Thymus (tissue), 11 donors: ENCODE measurements at regions not wholly inside any gene's neighbourhood (a gene's known extent, or its start where the extent isn't known, plus 50 kb on each side); places are given as distances from the start of the nearest gene placed in this dataset.
"Not testable (repeated sequence)": the region's sequence is repeated elsewhere in the genome, so short reads cannot be mapped to it uniquely, and the experiment has no call there.

Source experiments
- DNase-seq, 9 donors: peaks; one replicate each; pipeline ENCODE4 v3.0.0-alpha.2; 2013; ENCODE audit warnings: low spot score in 9 of 9, low read depth in 6 of 9, missing footprints in 1 of 9
- H3K27ac ChIP-seq, 2 donors: one replicate each; pipeline ENCODE4 v1.5.1; 2013; ENCODE audit warnings: control low read depth in 1 of 2, low read depth in 1 of 2, low read length in 1 of 2, mild to moderate bottlenecking in 1 of 2, moderate library complexity in 1 of 2
- H3K27me3 ChIP-seq, 2 donors: one replicate each; pipeline ENCODE4 v1.5.1; 2013; ENCODE audit warnings: low read length in 1 of 2; ENCODE audit not compliant: control insufficient read depth in 2 of 2, insufficient read depth in 1 of 2
- H3K36me3 ChIP-seq, 2 donors: one replicate each; pipeline ENCODE4 v1.5.1; 2013; ENCODE audit warnings: low read length in 1 of 2, mild to moderate bottlenecking in 1 of 2, moderate library complexity in 1 of 2; ENCODE audit not compliant: control insufficient read depth in 2 of 2, insufficient read depth in 2 of 2
- H3K4me1 ChIP-seq, 2 donors: one replicate each; pipeline ENCODE4 v1.5.1; 2013; ENCODE audit warnings: low read length in 2 of 2; ENCODE audit not compliant: control insufficient read depth in 2 of 2, insufficient read depth in 2 of 2
- H3K4me3 ChIP-seq, 2 donors: one replicate each; pipeline ENCODE4 v1.5.1; 2013; ENCODE audit warnings: low read length in 2 of 2, control low read depth in 1 of 2, mild to moderate bottlenecking in 1 of 2
- H3K9me3 ChIP-seq, 2 donors: one replicate each; pipeline ENCODE4 v1.5.1; 2013; ENCODE audit warnings: low read length in 1 of 2, mild to moderate bottlenecking in 1 of 2; ENCODE audit not compliant: control insufficient read depth in 2 of 2, insufficient read depth in 1 of 2
- WGBS: extraction: QIAGEN DNeasy Blood & Tissue Kit; methylation state at CpG from one replicate; pipeline ENCODE4 v1.1.7; 2013; 5-methylcytosine and 5-hydroxymethylcytosine counted together
- donor health status: healthy.

GRCh38 chr9:117828466-117828865 lies 124.3 kb downstream of the TLR4 start:
- DNase-seq, result no peak
- Histone ChIP-seq H3K36me3 (no peaks in the 10 kb centered on the region), H3K27ac (no peak overlapping the region), H3K9me3 (no peaks in the 10 kb centered on the region), H3K4me3 (no peak overlapping the region), H3K4me1 (peaks cover 3 to 6% of the 10 kb centered on the region in 2 donors), H3K27me3 (peaks cover 0 to 12% of the 10 kb centered on the region in 2 donors)

GRCh38 chr9:117835798-117836197 lies 131.6 kb downstream of the TLR4 start:
- no peak for DNase-seq
- WGBS, result 96% methylated on average over 1 of the region's 1 CpG

GRCh38 chr9:117839862-117840261 lies 135.7 kb downstream of the TLR4 start:
- no peaks in the 10 kb centered on the region for H3K9me3 ChIP-seq
- DNase-seq, result no peak
- WGBS, result 93% methylated on average over 2 of the region's 2 CpGs
- no peaks in the 10 kb centered on the region for H3K4me1 ChIP-seq
- no peaks in the 10 kb centered on the region for H3K36me3 ChIP-seq
- no peaks in the 10 kb centered on the region for H3K27me3 ChIP-seq
- H3K27ac ChIP-seq, result no peak overlapping the region
- no peak overlapping the region for H3K4me3 ChIP-seq

More at GRCh38 chr9:117835798-117836197, 131.6 kb downstream of the TLR4 start:
- Histone ChIP-seq H3K9me3 (no peaks in the 10 kb centered on the region), H3K27me3 (no peaks in the 10 kb centered on the region), H3K4me1 (no peaks in the 10 kb centered on the region), H3K36me3 (no peaks in the 10 kb centered on the region), H3K4me3 (no peak overlapping the region), H3K27ac (no peak overlapping the region)

GRCh38 chr9:117851836-117852461 lies 147.7 kb downstream of the TLR4 start:
- H3K9me3 ChIP-seq, DNase-seq, H3K27me3 ChIP-seq, H3K4me3 ChIP-seq, H3K4me1 ChIP-seq, H3K27ac ChIP-seq, H3K36me3 ChIP-seq: not testable (repeated sequence)
- WGBS, result 89% methylated on average over 38 of the region's 38 CpGs

- WGBS, result 76% methylated on average over 4 of the region's 4 CpGs
- H3K4me1 ChIP-seq, result no peaks in the 10 kb centered on the region
These were observed 154.4 kb downstream of the TLR4 start for GRCh38 chr9:117858561-117858960.

GRCh38 chr9:117860849-117861248 lies 156.6 kb downstream of the TLR4 start:
- Histone ChIP-seq H3K4me1 (no peaks in the 10 kb centered on the region), H3K4me3 (no peak overlapping the region), H3K27me3 (no peaks in the 10 kb centered on the region), H3K9me3 (no peaks in the 10 kb centered on the region), H3K36me3 (no peaks in the 10 kb centered on the region), H3K27ac (no peak overlapping the region)
- DNase-seq, result no peak
- 92% methylated on average over 1 of the region's 1 CpG for WGBS

More at GRCh38 chr9:117858561-117858960, 154.4 kb downstream of the TLR4 start:
- no peak overlapping the region for H3K4me3 ChIP-seq
- no peak overlapping the region for H3K27ac ChIP-seq
- no peak for DNase-seq
- H3K36me3 ChIP-seq, result no peaks in the 10 kb centered on the region
- no peaks in the 10 kb centered on the region for H3K9me3 ChIP-seq
- H3K27me3 ChIP-seq, result no peaks in the 10 kb centered on the region

- DNase-seq, result no peak
- Histone ChIP-seq H3K9me3 (no peaks in the 10 kb centered on the region), H3K27me3 (no peaks in the 10 kb centered on the region), H3K36me3 (no peaks in the 10 kb centered on the region), H3K4me3 (no peak overlapping the region), H3K27ac (no peak overlapping the region), H3K4me1 (no peaks in the 10 kb centered on the region)
- 74% methylated on average over 6 of the region's 6 CpGs for WGBS
These were observed 160.3 kb downstream of the TLR4 start for GRCh38 chr9:117864385-117865057.

- Histone ChIP-seq H3K4me3 (no peak overlapping the region), H3K27ac (no peak overlapping the region), H3K27me3 (no peaks in the 10 kb centered on the region), H3K4me1 (no peaks in the 10 kb centered on the region), H3K36me3 (no peaks in the 10 kb centered on the region), H3K9me3 (no peaks in the 10 kb centered on the region)
- WGBS, result 88% methylated on average over 1 of the region's 1 CpG
- no peak for DNase-seq
These were observed 164.4 kb downstream of the TLR4 start for GRCh38 chr9:117868594-117868993.

GRCh38 chr9:117869287-117869686 lies 165.1 kb downstream of the TLR4 start:
- Histone ChIP-seq H3K9me3 (no peaks in the 10 kb centered on the region), H3K4me3 (no peak overlapping the region), H3K27ac (no peak overlapping the region), H3K4me1 (no peaks in the 10 kb centered on the region), H3K36me3 (no peaks in the 10 kb centered on the region), H3K27me3 (no peaks in the 10 kb centered on the region)
- WGBS, result 94% methylated on average over 1 of the region's 1 CpG
- DNase-seq, result no peak
